ENCODE measurements at regions not wholly inside any gene's neighbourhood (a gene's known extent, or its start where the extent isn't known, plus 50 kb on each side); places are given as distances from the start of the nearest gene placed in this dataset.

DNA sequence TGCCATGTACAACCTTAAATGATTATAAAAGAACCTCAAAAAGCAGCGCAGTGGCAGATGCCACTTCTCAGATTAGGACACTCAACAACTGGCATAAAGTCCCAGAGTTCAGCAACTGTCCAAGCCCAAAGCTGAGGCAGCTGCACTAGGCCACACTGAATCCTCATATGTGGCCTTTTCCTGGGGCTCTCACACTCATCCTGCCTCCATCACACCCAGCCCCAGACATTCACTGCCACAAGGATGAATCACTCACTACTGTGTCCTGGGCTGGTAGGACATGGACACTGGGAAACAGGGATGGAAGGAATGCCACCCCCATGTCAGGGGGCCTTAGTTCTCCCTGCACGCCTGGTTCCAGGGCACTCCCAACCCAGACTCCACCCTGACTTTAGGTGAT lies 547.7 kb downstream of the TNS3 start:
- H4K5ac ChIP-seq (ENCODE audit: low read depth, low read length) = no peak overlapping the region
- intact Hi-C loops (cut with micrococcal nuclease) = no loop called here
- no peak overlapping the region for H3K56ac ChIP-seq (ENCODE audit: extremely low read depth, insufficient read depth, low read length)
- H3K9me1 ChIP-seq (ENCODE audit: insufficient read depth, low read length) = no peaks in the 10 kb centered on the region
- H4K20me1 ChIP-seq (ENCODE audit: insufficient read depth, low read length) = no peaks in the 10 kb centered on the region
- ChIA-PET POLR2A (ENCODE audit: unreplicated experiment) (no interaction called here), CTCF (no interaction called here)
- H2BK120ac ChIP-seq (ENCODE audit: low read depth, low read length) = no peak overlapping the region
- no peaks in the 10 kb centered on the region for H3K79me1 ChIP-seq (ENCODE audit: low read depth in 1 of 2, low read length in 2 of 2)
- H2BK5ac ChIP-seq (ENCODE audit: low read depth, low read length, poor library complexity, severe bottlenecking) = no peak overlapping the region
- H4K91ac ChIP-seq (ENCODE audit: insufficient read depth, low read depth, low read length) = no peak overlapping the region
- 100% methylated on average over 1 of the region's 2 CpGs; no CpG with 5 or more reads in 1 of the 2 experiments for WGBS, 2 experiments (ENCODE audit: extremely low coverage in 2 of 2, insufficient read length in 1 of 2)
- no peak overlapping the region for H3K23ac ChIP-seq (ENCODE audit: low read depth, low read length)
- no peaks in the 10 kb centered on the region for H3K36me3 ChIP-seq (ENCODE audit: control insufficient read depth, insufficient read depth, low read length)
- H3K4me3 ChIP-seq (ENCODE audit: insufficient read depth, low read depth, low read length) = no peak overlapping the region
- dilution Hi-C loops (cut with HindIII; ENCODE audit: low sequenced_read_pairs, unreplicated experiment) = no loop called here
- H3K27ac ChIP-seq (ENCODE audit: insufficient read depth, low read length) = no peak overlapping the region
- no peak for ATAC-seq (ENCODE audit: low read depth)
- H2BK15ac ChIP-seq (ENCODE audit: low read depth, low read length) = no peak overlapping the region
- H3K9ac ChIP-seq (ENCODE audit: low read depth, low read length) = no peak overlapping the region
- no peak overlapping the region for H4K8ac ChIP-seq (ENCODE audit: low read depth in 2 of 2, low read length in 2 of 2)
- H3K9me3 ChIP-seq (ENCODE audit: control insufficient read depth, insufficient read depth, low read length) = no peaks in the 10 kb centered on the region
- H3K4me1 ChIP-seq (ENCODE audit: control insufficient read depth, insufficient read depth, low read length) = no peaks in the 10 kb centered on the region
- no peak for TF ChIP-seq MXI1 (IDR thresholded peaks at IDR 0.05; ENCODE audit: borderline replicate concordance, low read depth, low read length)
- TF ChIP-seq FOS (IDR thresholded peaks at IDR 0.05; ENCODE audit: low read depth, low read length) = no peak
- TF ChIP-seq, protein P1, sequence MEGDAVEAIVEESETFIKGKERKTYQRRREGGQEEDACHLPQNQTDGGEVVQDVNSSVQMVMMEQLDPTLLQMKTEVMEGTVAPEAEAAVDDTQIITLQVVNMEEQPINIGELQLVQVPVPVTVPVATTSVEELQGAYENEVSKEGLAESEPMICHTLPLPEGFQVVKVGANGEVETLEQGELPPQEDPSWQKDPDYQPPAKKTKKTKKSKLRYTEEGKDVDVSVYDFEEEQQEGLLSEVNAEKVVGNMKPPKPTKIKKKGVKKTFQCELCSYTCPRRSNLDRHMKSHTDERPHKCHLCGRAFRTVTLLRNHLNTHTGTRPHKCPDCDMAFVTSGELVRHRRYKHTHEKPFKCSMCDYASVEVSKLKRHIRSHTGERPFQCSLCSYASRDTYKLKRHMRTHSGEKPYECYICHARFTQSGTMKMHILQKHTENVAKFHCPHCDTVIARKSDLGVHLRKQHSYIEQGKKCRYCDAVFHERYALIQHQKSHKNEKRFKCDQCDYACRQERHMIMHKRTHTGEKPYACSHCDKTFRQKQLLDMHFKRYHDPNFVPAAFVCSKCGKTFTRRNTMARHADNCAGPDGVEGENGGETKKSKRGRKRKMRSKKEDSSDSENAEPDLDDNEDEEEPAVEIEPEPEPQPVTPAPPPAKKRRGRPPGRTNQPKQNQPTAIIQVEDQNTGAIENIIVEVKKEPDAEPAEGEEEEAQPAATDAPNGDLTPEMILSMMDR (conservative IDR thresholded peaks at IDR 0.05; ENCODE audit: low read depth, low read length) = no peak
- TF ChIP-seq, protein P2, sequence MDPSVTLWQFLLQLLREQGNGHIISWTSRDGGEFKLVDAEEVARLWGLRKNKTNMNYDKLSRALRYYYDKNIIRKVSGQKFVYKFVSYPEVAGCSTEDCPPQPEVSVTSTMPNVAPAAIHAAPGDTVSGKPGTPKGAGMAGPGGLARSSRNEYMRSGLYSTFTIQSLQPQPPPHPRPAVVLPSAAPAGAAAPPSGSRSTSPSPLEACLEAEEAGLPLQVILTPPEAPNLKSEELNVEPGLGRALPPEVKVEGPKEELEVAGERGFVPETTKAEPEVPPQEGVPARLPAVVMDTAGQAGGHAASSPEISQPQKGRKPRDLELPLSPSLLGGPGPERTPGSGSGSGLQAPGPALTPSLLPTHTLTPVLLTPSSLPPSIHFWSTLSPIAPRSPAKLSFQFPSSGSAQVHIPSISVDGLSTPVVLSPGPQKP (IDR thresholded peaks at IDR 0.05; ENCODE audit: borderline replicate concordance, low read depth, low read length) = no peak
- TF ChIP-seq CEBPB (IDR thresholded peaks at IDR 0.05; ENCODE audit: low read depth, low read length) = no peak
- TF ChIP-seq POLR2A (IDR thresholded peaks at IDR 0.05; ENCODE audit: low read depth, low read length) = no peak
- no peak for TF ChIP-seq NFE2L2 (IDR thresholded peaks at IDR 0.05; ENCODE audit: low read depth, low read length)
- TF ChIP-seq RFX5 (IDR thresholded peaks at IDR 0.05; ENCODE audit: low read depth, low read length) = no peak
- no peak for TF ChIP-seq MAZ (IDR thresholded peaks at IDR 0.05; ENCODE audit: borderline replicate concordance, low read depth, low read length)
- no peak overlapping the region for H3K4ac ChIP-seq (ENCODE audit: low read depth, low read length)
- in situ Hi-C loops (cut with MboI; ENCODE audit: low sequenced_read_pairs) = no loop called here
- no peak overlapping the region for H3K4me2 ChIP-seq (ENCODE audit: low read depth, low read length)
- no TSS peak for BruUV-seq (replicated peaks)
- no peak for DNase-seq
- H2BK20ac ChIP-seq (ENCODE audit: low read depth, low read length) = no peak overlapping the region
- H2AFZ ChIP-seq (replicated peaks; ENCODE audit: low read length, poor library complexity) = no peak overlapping the region
- H2AK9ac ChIP-seq (replicated peaks; ENCODE audit: low read depth, low read length, poor library complexity) = no peak overlapping the region
- H3K27me3 ChIP-seq (ENCODE audit: control insufficient read depth, insufficient read depth, low read length) = peaks cover 13% of the 10 kb centered on the region
- no peak overlapping the region for H2AK5ac ChIP-seq (ENCODE audit: low read depth, low read length)
- no peak overlapping the region for H3K18ac ChIP-seq (ENCODE audit: low read depth, low read length)
- H3K14ac ChIP-seq (replicated peaks; ENCODE audit: low read depth, low read length) = no peak overlapping the region

All from IMR-90 (cell line).